22Rv1 (cell line): ENCODE measurements at regions not wholly inside any gene's neighbourhood (a gene's known extent, or its start where the extent isn't known, plus 50 kb on each side); places are given as distances from the start of the nearest gene placed in this dataset.

Experiments
- ZFX ChIP-seq: fragments of 450-650 bp; IDR thresholded peaks from 2 replicates; pipeline ENCODE4 v1.6.1; 2017; ENCODE audit warnings: antibody characterized with exemption, borderline replicate concordance
- TF ChIP-seq, protein P1 (sequence below): fragments of 450-650 bp; IDR thresholded peaks from 2 replicates; pipeline ENCODE4 v1.5.1; 2017; ENCODE audit warnings: mild to moderate bottlenecking

DNA sequence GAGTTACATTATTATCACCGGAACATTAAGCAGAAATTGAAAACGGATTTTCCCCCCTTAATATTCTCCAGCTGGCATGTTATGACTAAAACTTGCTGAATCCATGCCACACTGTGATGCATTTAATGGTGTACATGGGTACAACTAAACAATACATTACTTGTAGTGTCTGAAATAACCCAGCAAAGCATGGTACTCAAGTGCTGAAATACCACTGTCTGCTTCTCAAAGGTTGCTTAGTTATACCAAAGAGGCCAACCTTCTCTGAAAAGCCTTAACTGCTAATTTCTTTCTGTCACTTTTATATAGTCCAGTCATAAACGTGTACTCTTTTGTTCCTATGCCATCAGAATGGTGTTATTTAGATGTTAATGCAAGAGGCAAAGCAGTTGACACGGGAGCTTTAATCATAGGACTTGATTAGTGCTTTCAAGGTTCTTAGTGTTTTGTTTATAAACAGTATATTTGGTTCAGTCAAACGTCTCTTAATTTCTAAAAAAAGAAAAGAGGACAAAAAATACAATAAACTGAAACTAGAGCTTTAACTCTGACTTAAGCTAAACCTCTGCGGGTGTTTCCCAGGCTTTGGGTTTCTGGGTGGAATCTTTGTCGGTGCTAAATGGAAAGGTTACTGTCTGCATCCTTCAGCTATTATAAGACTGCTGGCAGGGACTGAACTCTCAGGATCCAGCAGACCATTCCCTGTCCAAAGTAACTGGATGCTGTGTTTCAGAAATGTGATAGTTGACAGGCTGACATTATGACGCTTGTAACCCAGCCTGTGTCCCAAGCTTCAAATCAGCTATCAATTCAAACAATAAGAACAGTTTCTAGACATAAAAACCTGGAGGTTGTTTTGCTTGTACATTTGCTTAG, 202.6 kb downstream of the PPP1R3A start:
- TF ChIP-seq, protein P1, sequence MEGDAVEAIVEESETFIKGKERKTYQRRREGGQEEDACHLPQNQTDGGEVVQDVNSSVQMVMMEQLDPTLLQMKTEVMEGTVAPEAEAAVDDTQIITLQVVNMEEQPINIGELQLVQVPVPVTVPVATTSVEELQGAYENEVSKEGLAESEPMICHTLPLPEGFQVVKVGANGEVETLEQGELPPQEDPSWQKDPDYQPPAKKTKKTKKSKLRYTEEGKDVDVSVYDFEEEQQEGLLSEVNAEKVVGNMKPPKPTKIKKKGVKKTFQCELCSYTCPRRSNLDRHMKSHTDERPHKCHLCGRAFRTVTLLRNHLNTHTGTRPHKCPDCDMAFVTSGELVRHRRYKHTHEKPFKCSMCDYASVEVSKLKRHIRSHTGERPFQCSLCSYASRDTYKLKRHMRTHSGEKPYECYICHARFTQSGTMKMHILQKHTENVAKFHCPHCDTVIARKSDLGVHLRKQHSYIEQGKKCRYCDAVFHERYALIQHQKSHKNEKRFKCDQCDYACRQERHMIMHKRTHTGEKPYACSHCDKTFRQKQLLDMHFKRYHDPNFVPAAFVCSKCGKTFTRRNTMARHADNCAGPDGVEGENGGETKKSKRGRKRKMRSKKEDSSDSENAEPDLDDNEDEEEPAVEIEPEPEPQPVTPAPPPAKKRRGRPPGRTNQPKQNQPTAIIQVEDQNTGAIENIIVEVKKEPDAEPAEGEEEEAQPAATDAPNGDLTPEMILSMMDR: no peak
- no peak for TF ChIP-seq ZFX
